Astrocyte of the cerebellum (primary cell): ENCODE measurements at regions not wholly inside any gene's neighbourhood (a gene's known extent, or its start where the extent isn't known, plus 50 kb on each side); places are given as distances from the start of the nearest gene placed in this dataset.

ENCODE experiments used
- DNase-seq: peaks from one replicate; pipeline ENCODE4 v3.0.0-alpha.2; 2011; ENCODE audit warnings: low read depth
- H3K4me3 ChIP-seq: 2 replicates; pipeline ENCODE4 v1.5.1; 2011; ENCODE audit warnings: mild to moderate bottlenecking, low read depth, low read length, moderate library complexity
- CTCF ChIP-seq: IDR thresholded peaks from 2 replicates; pipeline ENCODE4 v1.5.1; 2012; ENCODE audit warnings: low read length, low read depth, moderate library complexity, mild to moderate bottlenecking; ENCODE audit errors: missing control alignments
- in situ Hi-C: cut with HindIII; loops from 2 replicates; pipeline ENCODE4 v1.10.0; 2017; ENCODE audit warnings: low sequenced_read_pairs

GRCh38 chr11:37468344-37468743 is 870.3 kb upstream of the RAG2 start:
- DNase-seq = no peak
- H3K4me3 ChIP-seq = no peak overlapping the region
- TF ChIP-seq CTCF = no peak
- in situ Hi-C loops = no loop called here

- in situ Hi-C loops = no loop called here
- H3K4me3 ChIP-seq = no peak overlapping the region
- no peak for TF ChIP-seq CTCF
- no peak for DNase-seq
Observed at GRCh38 chr11:37465221-37465620, 867.2 kb upstream of the RAG2 start.

- DNase-seq = no peak
- in situ Hi-C loops = no loop called here
- no peak for TF ChIP-seq CTCF
- H3K4me3 ChIP-seq = no peak overlapping the region
Observed at GRCh38 chr11:37459456-37459855, 861.4 kb upstream of the RAG2 start.

GRCh38 chr11:37456746-37457145 is 858.7 kb upstream of the RAG2 start:
- in situ Hi-C loops = no loop called here
- H3K4me3 ChIP-seq = no peak overlapping the region
- no peak for DNase-seq
- no peak for TF ChIP-seq CTCF

GRCh38 chr11:37451903-37452302 is 853.9 kb upstream of the RAG2 start:
- DNase-seq = no peak
- no peak overlapping the region for H3K4me3 ChIP-seq
- TF ChIP-seq CTCF = no peak
- in situ Hi-C loops = no loop called here

- no peak overlapping the region for H3K4me3 ChIP-seq
- in situ Hi-C loops = no loop called here
- no peak for TF ChIP-seq CTCF
- DNase-seq = no peak
Observed at GRCh38 chr11:37450613-37451012, 852.6 kb upstream of the RAG2 start.

- TF ChIP-seq CTCF = peak; percentile 65
- H3K4me3 ChIP-seq = no peak overlapping the region
- in situ Hi-C loops = no loop called here
- peak; percentile 51 for DNase-seq
Observed at GRCh38 chr11:37449146-37449545, 851.1 kb upstream of the RAG2 start.
